HEK293T (cell line): ENCODE measurements at regions not wholly inside any gene's neighbourhood (a gene's known extent, or its start where the extent isn't known, plus 50 kb on each side); places are given as distances from the start of the nearest gene placed in this dataset.

Source experiments
- CTCF ChIA-PET: fragments of 350-600 bp; formaldehyde crosslinking; extraction: SDS; loops from one replicate; lab custom pipeline; 2021; ENCODE audit warnings: antibody characterized with exemption, inconsistent platforms; lab: Yijun Ruan, JAX
- POLR2A ChIA-PET: fragments of 350-600 bp; formaldehyde crosslinking; extraction: SDS; loops from one replicate; lab custom pipeline; 2020; ENCODE audit warnings: antibody characterized with exemption, inconsistent platforms; lab: Yijun Ruan, JAX
- DNase-seq: peaks from one replicate; pipeline ENCODE4 v3.0.0; 2012; ENCODE audit warnings: mixed read lengths; ENCODE audit errors: extremely low spot score
- ARNT ChIP-seq: fragments of 450-650 bp; IDR thresholded peaks from 2 replicates; pipeline ENCODE4 v1.6.1; 2017; ENCODE audit warnings: mild to moderate bottlenecking
- BHLHE40 ChIP-seq: fragments of 450-650 bp; IDR thresholded peaks from 2 replicates; pipeline ENCODE4 v1.6.1; 2016; ENCODE audit warnings: mild to moderate bottlenecking, moderate library complexity, borderline replicate concordance
- CTBP1 ChIP-seq: fragments of 450-650 bp; IDR thresholded peaks from 2 replicates; pipeline ENCODE4 v1.6.1; 2016; ENCODE audit warnings: borderline replicate concordance
- ELF4 ChIP-seq: fragments of 450-650 bp; IDR thresholded peaks from 2 replicates; pipeline ENCODE4 v1.6.1; 2017; ENCODE audit warnings: antibody characterized with exemption
- FOXA1 ChIP-seq: fragments of 450-650 bp; IDR thresholded peaks from 2 replicates; pipeline ENCODE4 v1.6.1; 2016; ENCODE audit warnings: mild to moderate bottlenecking
- FOXK2 ChIP-seq: fragments of 450-650 bp; IDR thresholded peaks from 2 replicates; pipeline ENCODE4 v1.6.1; 2016; ENCODE audit warnings: mild to moderate bottlenecking
- FOXM1 ChIP-seq: fragments of 450-650 bp; IDR thresholded peaks from 2 replicates; pipeline ENCODE4 v1.6.1; 2017; ENCODE audit warnings: mild to moderate bottlenecking, borderline replicate concordance
- HDGF ChIP-seq: fragments of 450-650 bp; IDR thresholded peaks from 2 replicates; pipeline ENCODE4 v1.6.1; 2017; ENCODE audit warnings: antibody characterized with exemption, borderline replicate concordance
- L3MBTL2 ChIP-seq: fragments of 450-650 bp; conservative IDR thresholded peaks from 2 replicates; pipeline ENCODE4 v1.6.1; 2016; ENCODE audit warnings: mild to moderate bottlenecking
- LEF1 ChIP-seq: fragments of 450-650 bp; IDR thresholded peaks from 2 replicates; pipeline ENCODE4 v1.6.1; 2017; ENCODE audit warnings: mild to moderate bottlenecking, borderline replicate concordance
- NFRKB ChIP-seq: fragments of 450-650 bp; IDR thresholded peaks from 2 replicates; pipeline ENCODE4 v1.6.1; 2016; ENCODE audit warnings: mild to moderate bottlenecking, moderate library complexity
- PKNOX1 ChIP-seq: fragments of 450-650 bp; IDR thresholded peaks from 2 replicates; pipeline ENCODE4 v1.6.1; 2016
- SP1 ChIP-seq: fragments of 450-650 bp; IDR thresholded peaks from 2 replicates; pipeline ENCODE4 v1.6.1; 2017
- SUZ12 ChIP-seq: fragments of 450-650 bp; IDR thresholded peaks from 2 replicates; pipeline ENCODE4 v1.6.1; 2016; ENCODE audit warnings: mild to moderate bottlenecking
- TARDBP ChIP-seq: fragments of 450-650 bp; IDR thresholded peaks from 2 replicates; pipeline ENCODE4 v1.6.1; 2016
- ZNF384 ChIP-seq: fragments of 450-650 bp; IDR thresholded peaks from 2 replicates; pipeline ENCODE4 v1.6.1; 2016

- POLR2A ChIA-PET, result no interaction called here
- TF ChIP-seq SP1 (no peak), ZNF384 (no peak), ARNT (no peak), L3MBTL2 (no peak), ELF4 (no peak), FOXA1 (no peak), HDGF (no peak), TARDBP (no peak), NFRKB (no peak), LEF1 (no peak)
- CTCF ChIA-PET, result no interaction called here
- DNase-seq, result peak; percentile 14
Measured at GRCh38 chr2:48912110-48912509, 156.6 kb upstream of the LHCGR start.

GRCh38 chr2:48910961-48911360 is 155.4 kb upstream of the LHCGR start:
- no peak for TF ChIP-seq FOXK2
- no peak for TF ChIP-seq ZNF384
- no peak for TF ChIP-seq ARNT
- no peak for TF ChIP-seq LEF1
- POLR2A ChIA-PET, result no interaction called here
- DNase-seq, result no peak
- CTCF ChIA-PET, result no interaction called here

GRCh38 chr2:48906633-48907032 is 151.1 kb upstream of the LHCGR start:
- CTCF ChIA-PET, result no interaction called here
- TF ChIP-seq LEF1, result no peak
- TF ChIP-seq PKNOX1, result no peak
- no peak for TF ChIP-seq ZNF384
- no peak for TF ChIP-seq ARNT
- TF ChIP-seq SP1, result no peak
- TF ChIP-seq FOXM1, result no peak
- TF ChIP-seq TARDBP, result no peak
- no peak for TF ChIP-seq FOXK2
- no peak for TF ChIP-seq CTBP1
- TF ChIP-seq SUZ12, result no peak
- TF ChIP-seq NFRKB, result no peak
- TF ChIP-seq BHLHE40, result no peak
- TF ChIP-seq ELF4, result no peak
- no peak for TF ChIP-seq L3MBTL2
- TF ChIP-seq FOXA1, result no peak
- TF ChIP-seq HDGF, result no peak
- DNase-seq, result no peak
- POLR2A ChIA-PET, result no interaction called here

- CTCF ChIA-PET, result no interaction called here
- DNase-seq, result no peak
- POLR2A ChIA-PET, result no interaction called here
- no peak for TF ChIP-seq SUZ12
- no peak for TF ChIP-seq BHLHE40
- no peak for TF ChIP-seq TARDBP
- TF ChIP-seq NFRKB, result no peak
- TF ChIP-seq LEF1, result no peak
- no peak for TF ChIP-seq ARNT
- no peak for TF ChIP-seq ZNF384
- TF ChIP-seq FOXM1, result no peak
- TF ChIP-seq PKNOX1, result no peak
- no peak for TF ChIP-seq FOXA1
- no peak for TF ChIP-seq L3MBTL2
- no peak for TF ChIP-seq HDGF
- TF ChIP-seq ELF4, result no peak
- no peak for TF ChIP-seq SP1
- TF ChIP-seq CTBP1, result no peak
- no peak for TF ChIP-seq FOXK2
Measured at GRCh38 chr2:48905696-48906095, 150.2 kb upstream of the LHCGR start.

GRCh38 chr2:48902521-48902920 is 147.0 kb upstream of the LHCGR start:
- TF ChIP-seq ELF4, result no peak
- CTCF ChIA-PET, result no interaction called here
- DNase-seq, result no peak
- POLR2A ChIA-PET, result no interaction called here

GRCh38 chr2:48901416-48901815 is 145.9 kb upstream of the LHCGR start:
- ChIA-PET POLR2A (no interaction called here), CTCF (no interaction called here)
- no peak for TF ChIP-seq LEF1
- DNase-seq, result no peak

- CTCF ChIA-PET, result no interaction called here
- no peak for DNase-seq
Measured at GRCh38 chr2:48901015-48901343, 145.5 kb upstream of the LHCGR start.

More at GRCh38 chr2:48901015-48901343, 145.5 kb upstream of the LHCGR start:
- TF ChIP-seq FOXM1, result no peak
- TF ChIP-seq L3MBTL2, result no peak
- TF ChIP-seq TARDBP, result no peak
- TF ChIP-seq ELF4, result no peak
- no peak for TF ChIP-seq CTBP1
- no peak for TF ChIP-seq LEF1
- TF ChIP-seq SUZ12, result no peak
- TF ChIP-seq ARNT, result no peak
- no peak for TF ChIP-seq NFRKB
- TF ChIP-seq HDGF, result no peak
- no peak for TF ChIP-seq FOXA1
- no peak for TF ChIP-seq ZNF384
- TF ChIP-seq FOXK2, result no peak
- no peak for TF ChIP-seq PKNOX1
- no peak for TF ChIP-seq SP1
- TF ChIP-seq BHLHE40, result no peak
- POLR2A ChIA-PET, result no interaction called here
